Activated CD4-positive, CD25-positive, alpha-beta regulatory T cell treated with anti-CD3 and anti-CD28 coated beads, Interleukin-2, amount 50 U/mL, for 24 hours (primary cell): ENCODE measurements at regions not wholly inside any gene's neighbourhood (a gene's known extent, or its start where the extent isn't known, plus 50 kb on each side); places are given as distances from the start of the nearest gene placed in this dataset.
A peak's percentile ranks its signal among the peaks of the same experiment; 100 is the strongest.

Experiments used
- ATAC-seq, 2 donors: fragments of 150-1000 bp; cut with Tn5 transposase; one replicate each; pipeline ENCODE4 v1.10.0; 2021; ENCODE audit warnings: mild to moderate bottlenecking in 1 of 2, moderate library complexity in 1 of 2

GRCh38 chr2:134190062-134190806 lies 63.6 kb upstream of the MGAT5 start:
- ATAC-seq, result no peak

GRCh38 chr2:134190807-134191203 lies 63.1 kb upstream of the MGAT5 start:
- ATAC-seq, result no peak

- ATAC-seq, result no peak
Observed at GRCh38 chr2:134191835-134192234, 62.0 kb upstream of the MGAT5 start.

GRCh38 chr2:134193006-134193405 lies 60.9 kb upstream of the MGAT5 start:
- no peak for ATAC-seq

GRCh38 chr2:134194519-134194918 lies 59.4 kb upstream of the MGAT5 start:
- no peak for ATAC-seq

GRCh38 chr2:134195341-134195740 lies 58.5 kb upstream of the MGAT5 start:
- peak in 1 of 2 donors; percentile 33 for ATAC-seq

GRCh38 chr2:134197445-134197844 lies 56.4 kb upstream of the MGAT5 start:
- ATAC-seq, result peak; percentile 62 to 72

GRCh38 chr2:134198006-134198634 lies 55.8 kb upstream of the MGAT5 start:
- peak; percentile 48 to 50 for ATAC-seq

- no peak for ATAC-seq
Observed at GRCh38 chr2:134199123-134199522, 54.7 kb upstream of the MGAT5 start.

- no peak for ATAC-seq
Observed at GRCh38 chr2:134200036-134200618, 53.7 kb upstream of the MGAT5 start.

- no peak for ATAC-seq
Observed at GRCh38 chr2:134201533-134201932, 52.3 kb upstream of the MGAT5 start.

GRCh38 chr2:134202371-134202770 lies 51.5 kb upstream of the MGAT5 start:
- no peak for ATAC-seq

GRCh38 chr2:134203175-134203574 lies 50.7 kb upstream of the MGAT5 start:
- ATAC-seq, result no peak
